H1 (cell line): ENCODE measurements at regions not wholly inside any gene's neighbourhood (a gene's known extent, or its start where the extent isn't known, plus 50 kb on each side); places are given as distances from the start of the nearest gene placed in this dataset.

ENCODE experiments used
- CTCF ChIA-PET: fragments of 300-600 bp; sonication (Branson Sonifier 250); formaldehyde crosslinking; loops from one replicate; lab custom pipeline; 2021; ENCODE audit not compliant: partially characterized antibody; lab: Charles Lee
- POLR2A ChIA-PET: fragments of 300-600 bp; sonication (Branson Sonifier 250); formaldehyde crosslinking; loops from one replicate; lab custom pipeline; 2021; ENCODE audit warnings: inconsistent platforms; ENCODE audit not compliant: partially characterized antibody; lab: Charles Lee
- DNase-seq, 2 experiments: peaks; one replicate each; pipeline versions ENCODE4 v3.0.0 to v3.0.0-alpha.2; 2010 to 2022; ENCODE audit warnings: low spot score in 2 of 2, low read depth in 1 of 2, mixed read lengths in 1 of 2
- FAIRE-seq: peaks from 2 replicates; lab custom pipeline; 2011; peaks lifted over from hg19 to GRCh38; lab: Jason Lieb, UNC
- H2AFZ ChIP-seq: 2 replicates; pipeline ENCODE4 v1.8.1; 2012; ENCODE audit warnings: low read length, inconsistent platforms
- H2AK5ac ChIP-seq: 2 replicates; pipeline ENCODE4 v1.6.1; 2013; ENCODE audit warnings: low read depth, low read length
- H2BK120ac ChIP-seq: replicated peaks from 2 replicates; pipeline ENCODE3; 2013; ENCODE audit warnings: low read depth, low read length, inconsistent platforms
- H2BK12ac ChIP-seq: 2 replicates; pipeline ENCODE4 v1.6.1; 2013; ENCODE audit warnings: low read depth, low read length
- H2BK15ac ChIP-seq: 2 replicates; pipeline ENCODE4 v1.6.1; 2013; ENCODE audit warnings: low read length
- H2BK20ac ChIP-seq: 2 replicates; pipeline ENCODE4 v1.6.1; 2013; ENCODE audit warnings: low read length
- H2BK5ac ChIP-seq: 2 replicates; pipeline ENCODE4 v1.6.1; 2013; ENCODE audit warnings: low read depth, low read length
- H3K14ac ChIP-seq: 2 replicates; pipeline ENCODE4 v1.6.1; 2013; ENCODE audit warnings: inconsistent platforms; ENCODE audit not compliant: insufficient read length
- H3K18ac ChIP-seq: 2 replicates; pipeline ENCODE4 v1.6.1; 2013; ENCODE audit warnings: low read length; ENCODE audit errors: extremely low read depth
- H3K23ac ChIP-seq: 2 replicates; pipeline ENCODE4 v1.6.1; 2013; ENCODE audit warnings: inconsistent platforms; ENCODE audit not compliant: insufficient read length
- H3K23me2 ChIP-seq: 2 replicates; pipeline ENCODE4 v1.6.1; 2013; ENCODE audit warnings: low read depth, low read length
- H3K27ac ChIP-seq: 2 replicates; pipeline ENCODE4 v1.6.1; 2011; ENCODE audit warnings: low read depth, low read length, inconsistent platforms
- H3K27me3 ChIP-seq, 4 experiments: replicated peaks in 1 of 4; 1 replicate in 1 of 4; 2 replicates in 3 of 4; pipeline versions ENCODE4 v1.6.1 to v1.8.1; 2011 to 2013; ENCODE audit warnings: low read length in 3 of 4, mild to moderate bottlenecking in 3 of 4, inconsistent platforms in 2 of 4, mixed read lengths in 2 of 4, moderate library complexity in 1 of 4; ENCODE audit not compliant: control insufficient read depth in 3 of 4, insufficient read depth in 3 of 4; ENCODE audit errors: extremely low read depth in 1 of 4
- H3K36me3 ChIP-seq, 4 experiments: 2 replicates each; pipeline versions ENCODE4 v1.6.1 to v1.8.1; 2011 to 2013; ENCODE audit warnings: mild to moderate bottlenecking in 4 of 4, low read length in 3 of 4, moderate library complexity in 2 of 4, control low read depth in 1 of 4, inconsistent platforms in 1 of 4; ENCODE audit not compliant: insufficient read depth in 4 of 4, control insufficient read depth in 2 of 4
- H3K4ac ChIP-seq: replicated peaks from 2 replicates; pipeline ENCODE3; 2013; ENCODE audit warnings: low read length, low read depth, mixed read lengths, inconsistent platforms; ENCODE audit not compliant: insufficient read length
- H3K4me1 ChIP-seq, 4 experiments: replicated peaks in 1 of 4; 1 replicate in 1 of 4; 2 replicates in 3 of 4; pipeline versions ENCODE4 v1.6.1 to v1.8.1; 2011 to 2013; ENCODE audit warnings: low read length in 3 of 4, inconsistent platforms in 2 of 4, mixed read lengths in 1 of 4; ENCODE audit not compliant: insufficient read depth in 4 of 4, control insufficient read depth in 3 of 4
- H3K4me2 ChIP-seq, 2 experiments: 2 replicates each; pipeline versions ENCODE4 v1.6.1 to v1.8.1; 2011 to 2013; ENCODE audit warnings: low read depth in 2 of 2, low read length in 2 of 2, control low read depth in 1 of 2, inconsistent platforms in 1 of 2, mild to moderate bottlenecking in 1 of 2; ENCODE audit not compliant: insufficient read depth in 1 of 2
- H3K4me3 ChIP-seq, 4 experiments: fragments of 200-600, 300-600 bp in 1 of 4; sonication (generic), shearing (Covaris generic), sonication (Bioruptor Twin) in 1 of 4; 2 replicates each; pipeline versions ENCODE4 v1.5.1 to v1.8.1; 2011 to 2016; ENCODE audit warnings: low read length in 4 of 4, low read depth in 3 of 4, control low read depth in 2 of 4, inconsistent platforms in 2 of 4, mild to moderate bottlenecking in 2 of 4, mixed read lengths in 1 of 4, moderate library complexity in 1 of 4; ENCODE audit not compliant: insufficient read depth in 2 of 4; ENCODE audit errors: extremely low read depth in 1 of 4
- H3K56ac ChIP-seq: replicated peaks from 2 replicates; pipeline ENCODE3; 2013; ENCODE audit warnings: low read depth, mild to moderate bottlenecking, mixed read lengths, low read length, inconsistent platforms; ENCODE audit not compliant: insufficient read length
- H3K79me1 ChIP-seq: 2 replicates; pipeline ENCODE4 v1.6.1; 2013; ENCODE audit warnings: low read depth, low read length, control low read depth
- H3K79me2 ChIP-seq, 2 experiments: 2 replicates each; pipeline versions ENCODE4 v1.6.1 to v1.8.1; 2012 to 2013; ENCODE audit warnings: low read length in 2 of 2, mild to moderate bottlenecking in 2 of 2, inconsistent platforms in 1 of 2; ENCODE audit not compliant: insufficient read depth in 2 of 2, control insufficient read depth in 1 of 2
- H3K9ac ChIP-seq, 4 experiments: replicated peaks in 1 of 4; 1 replicate in 1 of 4; 2 replicates in 3 of 4; pipeline versions ENCODE4 v1.6.1 to v1.8.1; 2011 to 2013; ENCODE audit warnings: low read depth in 3 of 4, low read length in 3 of 4, control low read depth in 2 of 4, mild to moderate bottlenecking in 2 of 4, moderate library complexity in 2 of 4, inconsistent platforms in 1 of 4; ENCODE audit errors: extremely low read depth in 1 of 4
- H3K9me3 ChIP-seq, 2 experiments: 2 replicates each; pipeline versions ENCODE4 v1.6.1 to v1.8.1; 2012 to 2013; ENCODE audit warnings: mild to moderate bottlenecking in 2 of 2, moderate library complexity in 2 of 2, control low read depth in 1 of 2, inconsistent platforms in 1 of 2, low read depth in 1 of 2, low read length in 1 of 2, mixed read lengths in 1 of 2; ENCODE audit not compliant: insufficient read depth in 2 of 2
- H4K20me1 ChIP-seq, 2 experiments: replicated peaks in 1 of 2; 2 replicates each; pipeline versions ENCODE3 to v1.8.1; 2011 to 2013; ENCODE audit warnings: inconsistent platforms in 2 of 2, low read length in 2 of 2, mild to moderate bottlenecking in 1 of 2; ENCODE audit not compliant: insufficient read depth in 2 of 2, control insufficient read depth in 1 of 2
- H4K5ac ChIP-seq: 2 replicates; pipeline ENCODE4 v1.6.1; 2013; ENCODE audit warnings: low read length, low read depth, mixed read lengths, inconsistent platforms; ENCODE audit not compliant: insufficient read length
- H4K8ac ChIP-seq: 2 replicates; pipeline ENCODE4 v1.8.0; 2013; ENCODE audit warnings: mild to moderate bottlenecking, moderate library complexity, low read length, inconsistent platforms; ENCODE audit not compliant: insufficient read depth; ENCODE audit errors: extremely low read depth
- H4K91ac ChIP-seq: replicated peaks from 2 replicates; pipeline ENCODE3; 2013; ENCODE audit warnings: low read length, mixed read lengths, inconsistent platforms; ENCODE audit not compliant: insufficient read length
- JUND ChIP-seq: IDR thresholded peaks from 2 replicates; pipeline ENCODE4 v1.6.1; 2011; ENCODE audit warnings: mild to moderate bottlenecking, improper control_type of control experiment, low read length
- RAD21 ChIP-seq, 2 experiments: IDR thresholded peaks in 1 of 2; conservative IDR thresholded peaks in 1 of 2; 2 replicates each; pipeline ENCODE4 v1.6.1; 2011; ENCODE audit warnings: low read depth in 2 of 2, low read length in 2 of 2, improper control_type of control experiment in 1 of 2, inconsistent platforms in 1 of 2, mild to moderate bottlenecking in 1 of 2, moderate library complexity in 1 of 2
- RBBP5 ChIP-seq: IDR thresholded peaks from 2 replicates; pipeline ENCODE4 v1.7.1; 2012; ENCODE audit warnings: low read depth, mild to moderate bottlenecking, inconsistent platforms, low read length, moderate library complexity, borderline replicate concordance
- RFX5 ChIP-seq: IDR thresholded peaks from 2 replicates; pipeline ENCODE4 v1.6.1; 2011; ENCODE audit warnings: low read depth, low read length, improper control_type of control experiment, borderline replicate concordance
- SP4 ChIP-seq: IDR thresholded peaks from 2 replicates; pipeline ENCODE4 v1.6.1; 2012; ENCODE audit warnings: low read length, inconsistent platforms
- TAF7 ChIP-seq: optimal IDR thresholded peaks from 2 replicates; pipeline ENCODE3; 2011; ENCODE audit warnings: low read depth, mild to moderate bottlenecking, inconsistent platforms, low read length, moderate library complexity, borderline replicate concordance
- TBP ChIP-seq: IDR thresholded peaks from 2 replicates; pipeline ENCODE4 v1.6.1; 2011; ENCODE audit warnings: low read depth, low read length, improper control_type of control experiment
- TEAD4 ChIP-seq: IDR thresholded peaks from 2 replicates; pipeline ENCODE4 v1.6.1; 2012; ENCODE audit warnings: low read depth, low read length, inconsistent platforms, mixed read lengths
- WGBS, 2 experiments: shearing (Covaris generic) in 1 of 2; methylation state at CpG; one replicate each; pipeline versions ENCODE4 v1.1.6 to v1.1.7; 2013 to 2015; ENCODE audit warnings: low lambda C conversion rate in 2 of 2, mixed read lengths in 2 of 2, inconsistent platforms in 1 of 2, low coverage in 1 of 2, missing lambda C conversion rate in 1 of 2; ENCODE audit not compliant: insufficient replicate concordance in 2 of 2, insufficient coverage in 1 of 2, insufficient read length in 1 of 2; ENCODE audit errors: extremely low coverage in 1 of 2, missing lambda C conversion rate in 1 of 2; 5-methylcytosine and 5-hydroxymethylcytosine counted together
- TF ChIP-seq, protein P1 (sequence below): IDR thresholded peaks from 2 replicates; pipeline ENCODE4 v1.6.1; 2011; ENCODE audit warnings: low read depth, mild to moderate bottlenecking, low read length; ENCODE audit not compliant: insufficient read depth
- TF ChIP-seq, protein P2 (sequence below): IDR thresholded peaks from 2 replicates; pipeline ENCODE4 v1.6.1; 2011; ENCODE audit warnings: low read length, improper control_type of control experiment
- TF ChIP-seq, protein P3 (sequence below): IDR thresholded peaks from 2 replicates; pipeline ENCODE4 v1.6.1; 2012; ENCODE audit warnings: low read length, inconsistent platforms

DNA sequence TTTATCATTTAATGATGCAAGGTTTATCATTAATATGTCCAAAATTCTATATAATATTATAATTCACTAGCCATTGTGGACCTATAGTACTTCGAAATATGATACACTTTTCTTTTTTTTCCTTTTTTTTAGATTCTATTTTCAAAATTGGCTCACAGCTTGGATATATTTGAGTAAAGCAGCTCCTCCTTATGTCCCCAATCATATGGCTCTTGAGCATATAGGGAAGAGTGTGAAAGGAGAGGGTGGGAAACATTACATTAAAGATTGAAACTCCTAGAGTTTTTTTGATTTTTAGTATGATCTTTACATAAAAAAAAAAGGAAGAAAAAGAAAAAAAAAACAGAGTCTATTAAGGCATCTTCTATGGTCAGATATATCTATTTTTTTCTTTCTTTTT lies 457.9 kb downstream of the RIT2 start:
- Histone ChIP-seq H2BK5ac (no peak overlapping the region), H2BK20ac (no peak overlapping the region), H3K79me1 (no peaks in the 10 kb centered on the region), H3K27ac (no peak overlapping the region), H3K18ac (no peak overlapping the region), H2BK12ac (no peak overlapping the region), H4K91ac (no peak overlapping the region), H2BK120ac (no peak overlapping the region), H4K20me1 (no peaks in the 10 kb centered on the region), H3K14ac (no peak overlapping the region), H3K4me2 (no peak overlapping the region), H3K9ac (no peak overlapping the region), H3K27me3 (no peaks in the 10 kb centered on the region), H3K4ac (no peak overlapping the region), H2AFZ (no peak overlapping the region), H4K5ac (no peak overlapping the region), H2AK5ac (no peak overlapping the region), H3K4me1 (peaks cover 0 to 10% (median 0%) of the 10 kb centered on the region in 4 experiments; a peak in 2 of 7 replicates), H3K23me2 (no peaks in the 10 kb centered on the region), H3K79me2 (no peaks in the 10 kb centered on the region), H2BK15ac (no peak overlapping the region), H3K56ac (no peak overlapping the region), H3K36me3 (peaks cover 0 to 5% (median 2%) of the 10 kb centered on the region in 4 experiments; a peak in 1 of 8 replicates), H3K23ac (no peak overlapping the region), H3K9me3 (peaks cover 5 to 9% of the 10 kb centered on the region in 2 experiments; a peak in 3 of 4 replicates), H4K8ac (no peak overlapping the region), H3K4me3 (no peak overlapping the region)
- CTCF ChIA-PET = no interaction called here
- DNase-seq (no peak), FAIRE-seq (no peak)
- POLR2A ChIA-PET = no interaction called here
- 82% methylated on average over 1 of the region's 1 CpG; no CpG with 5 or more reads in 1 of the 2 experiments for WGBS, 2 experiments
- TF ChIP-seq JUND (no peak), TAF7 (no peak), RFX5 (no peak), RAD21 (IDR thresholded peaks at IDR 0.05 in 1 of 2, conservative IDR thresholded peaks at IDR 0.05 in 1 of 2; ENCODE audit: low read depth in 2 of 2, low read length in 2 of 2) (no peak), RBBP5 (no peak), SP4 (no peak), TBP (no peak), TEAD4 (no peak)
- TF ChIP-seq, protein P1, sequence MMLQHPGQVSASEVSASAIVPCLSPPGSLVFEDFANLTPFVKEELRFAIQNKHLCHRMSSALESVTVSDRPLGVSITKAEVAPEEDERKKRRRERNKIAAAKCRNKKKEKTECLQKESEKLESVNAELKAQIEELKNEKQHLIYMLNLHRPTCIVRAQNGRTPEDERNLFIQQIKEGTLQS = no peak
- TF ChIP-seq, protein P2, sequence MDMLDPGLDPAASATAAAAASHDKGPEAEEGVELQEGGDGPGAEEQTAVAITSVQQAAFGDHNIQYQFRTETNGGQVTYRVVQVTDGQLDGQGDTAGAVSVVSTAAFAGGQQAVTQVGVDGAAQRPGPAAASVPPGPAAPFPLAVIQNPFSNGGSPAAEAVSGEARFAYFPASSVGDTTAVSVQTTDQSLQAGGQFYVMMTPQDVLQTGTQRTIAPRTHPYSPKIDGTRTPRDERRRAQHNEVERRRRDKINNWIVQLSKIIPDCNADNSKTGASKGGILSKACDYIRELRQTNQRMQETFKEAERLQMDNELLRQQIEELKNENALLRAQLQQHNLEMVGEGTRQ = no peak
- TF ChIP-seq, protein P3, sequence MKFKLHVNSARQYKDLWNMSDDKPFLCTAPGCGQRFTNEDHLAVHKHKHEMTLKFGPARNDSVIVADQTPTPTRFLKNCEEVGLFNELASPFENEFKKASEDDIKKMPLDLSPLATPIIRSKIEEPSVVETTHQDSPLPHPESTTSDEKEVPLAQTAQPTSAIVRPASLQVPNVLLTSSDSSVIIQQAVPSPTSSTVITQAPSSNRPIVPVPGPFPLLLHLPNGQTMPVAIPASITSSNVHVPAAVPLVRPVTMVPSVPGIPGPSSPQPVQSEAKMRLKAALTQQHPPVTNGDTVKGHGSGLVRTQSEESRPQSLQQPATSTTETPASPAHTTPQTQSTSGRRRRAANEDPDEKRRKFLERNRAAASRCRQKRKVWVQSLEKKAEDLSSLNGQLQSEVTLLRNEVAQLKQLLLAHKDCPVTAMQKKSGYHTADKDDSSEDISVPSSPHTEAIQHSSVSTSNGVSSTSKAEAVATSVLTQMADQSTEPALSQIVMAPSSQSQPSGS = no peak
